GM18511 (cell line): ENCODE measurements at regions not wholly inside any gene's neighbourhood (a gene's known extent, or its start where the extent isn't known, plus 50 kb on each side); places are given as distances from the start of the nearest gene placed in this dataset.

Experiments used
- ATAC-seq: cut with Tn5 transposase; IDR thresholded peaks from one replicate; pipeline ENCODE4 v1.9.1; 2021; ENCODE audit warnings: mild to moderate bottlenecking, moderate library complexity; ENCODE audit not compliant: unreplicated experiment

GRCh38 chr1:175865041-175865766 lies 121.8 kb upstream of the TNR start:
- ATAC-seq = no peak

- no peak for ATAC-seq
Measured at GRCh38 chr1:175864625-175865024, 121.2 kb upstream of the TNR start.

- ATAC-seq = no peak
Measured at GRCh38 chr1:175864183-175864582, 120.8 kb upstream of the TNR start.

GRCh38 chr1:175863299-175864050 lies 120.1 kb upstream of the TNR start:
- ATAC-seq = no peak

GRCh38 chr1:175862408-175862807 lies 119.0 kb upstream of the TNR start:
- ATAC-seq = no peak

- ATAC-seq = no peak
Measured at GRCh38 chr1:175861626-175862367, 118.4 kb upstream of the TNR start.

GRCh38 chr1:175857756-175858155 lies 114.4 kb upstream of the TNR start:
- no peak for ATAC-seq

GRCh38 chr1:175853681-175854080 lies 110.3 kb upstream of the TNR start:
- no peak for ATAC-seq

- ATAC-seq = no peak
Measured at GRCh38 chr1:175851749-175852148, 108.4 kb upstream of the TNR start.

GRCh38 chr1:175848329-175848728 lies 104.9 kb upstream of the TNR start:
- no peak for ATAC-seq

GRCh38 chr1:175845985-175846384 lies 102.6 kb upstream of the TNR start:
- no peak for ATAC-seq

GRCh38 chr1:175845338-175845737 lies 101.9 kb upstream of the TNR start:
- ATAC-seq = no peak

- no peak for ATAC-seq
Measured at GRCh38 chr1:175844877-175845276, 101.5 kb upstream of the TNR start.

- ATAC-seq = no peak
Measured at GRCh38 chr1:175842550-175842949, 99.2 kb upstream of the TNR start.

GRCh38 chr1:175841738-175842187 lies 98.4 kb upstream of the TNR start:
- no peak for ATAC-seq

- ATAC-seq = no peak
Measured at GRCh38 chr1:175840787-175841186, 97.4 kb upstream of the TNR start.

- no peak for ATAC-seq
Measured at GRCh38 chr1:175839779-175840669, 96.6 kb upstream of the TNR start.

GRCh38 chr1:175834597-175834996 lies 91.2 kb upstream of the TNR start:
- no peak for ATAC-seq

- no peak for ATAC-seq
Measured at GRCh38 chr1:175833951-175834350, 90.6 kb upstream of the TNR start.

GRCh38 chr1:175833502-175833901 lies 90.1 kb upstream of the TNR start:
- ATAC-seq = no peak

GRCh38 chr1:175830500-175830899 lies 87.1 kb upstream of the TNR start:
- ATAC-seq = no peak
